Activated CD8-positive, alpha-beta memory T cell treated with anti-CD3 and anti-CD28 coated beads for 48 hours (primary cell): ENCODE measurements at regions not wholly inside any gene's neighbourhood (a gene's known extent, or its start where the extent isn't known, plus 50 kb on each side); places are given as distances from the start of the nearest gene placed in this dataset.

Experiments used
- DNase-seq, 3 experiments: peaks; one replicate each; pipeline ENCODE4 v3.0.0-alpha.2; 2020; ENCODE audit warnings: low read depth in 2 of 3, low spot score in 2 of 3

DNA sequence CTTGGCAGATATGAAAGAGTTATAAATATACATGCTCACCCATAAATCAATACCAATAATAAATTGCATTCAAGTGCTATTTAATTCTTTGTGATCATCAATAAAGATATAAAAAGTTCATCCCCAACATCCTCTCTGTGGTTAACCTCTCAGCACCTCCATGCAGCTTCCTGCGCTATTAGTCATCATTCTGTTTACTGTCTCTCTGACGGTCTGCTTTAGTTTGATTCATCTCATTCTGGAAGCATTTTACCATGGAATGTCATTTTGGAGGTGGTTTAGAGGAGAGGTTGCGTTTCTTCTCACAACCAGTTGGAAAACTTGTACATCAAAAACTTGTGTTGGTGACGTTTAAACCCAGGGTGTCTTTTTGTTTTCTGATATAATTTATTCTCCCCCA, 486.6 kb downstream of the BRINP1 start:
- DNase-seq, result no peak

DNA sequence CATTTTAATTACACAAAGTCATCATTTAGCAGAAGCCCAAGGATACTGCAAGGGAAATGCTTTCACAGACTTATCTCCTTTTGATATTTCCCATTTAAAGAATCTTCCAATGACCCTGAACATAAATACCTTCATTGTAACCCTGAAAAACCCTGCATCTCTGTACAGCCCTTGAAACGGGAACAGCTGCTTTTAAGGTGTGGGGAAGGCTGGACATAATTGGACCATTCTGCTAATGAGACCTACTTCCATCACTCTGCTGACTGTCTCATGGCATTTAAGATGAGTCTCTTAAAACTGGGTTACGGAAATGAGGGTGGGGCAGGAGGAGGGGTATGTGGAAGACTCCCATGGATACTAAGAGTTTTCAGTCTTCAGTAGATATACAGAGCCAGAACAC, 485.8 kb downstream of the BRINP1 start:
- no peak for DNase-seq

DNA sequence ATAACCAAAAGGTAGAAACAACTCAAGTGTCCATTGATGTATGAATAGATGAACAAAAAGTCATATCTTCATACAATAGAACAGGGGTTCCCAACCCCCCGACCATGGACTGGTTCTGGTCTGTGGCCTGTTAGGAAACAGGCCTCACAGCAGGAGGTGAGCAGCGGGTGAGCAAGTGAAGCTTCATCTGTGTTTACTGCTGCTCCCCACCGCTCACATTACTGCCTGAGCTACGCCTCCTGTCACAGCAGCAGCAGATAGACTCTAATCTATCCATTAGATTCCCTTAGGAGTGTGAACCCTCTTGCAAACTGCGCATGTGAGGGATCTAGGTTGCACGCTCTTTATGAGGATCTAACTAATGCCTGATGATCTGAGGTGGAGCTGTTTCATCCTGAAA, 478.0 kb downstream of the BRINP1 start:
- DNase-seq, result no peak

DNA sequence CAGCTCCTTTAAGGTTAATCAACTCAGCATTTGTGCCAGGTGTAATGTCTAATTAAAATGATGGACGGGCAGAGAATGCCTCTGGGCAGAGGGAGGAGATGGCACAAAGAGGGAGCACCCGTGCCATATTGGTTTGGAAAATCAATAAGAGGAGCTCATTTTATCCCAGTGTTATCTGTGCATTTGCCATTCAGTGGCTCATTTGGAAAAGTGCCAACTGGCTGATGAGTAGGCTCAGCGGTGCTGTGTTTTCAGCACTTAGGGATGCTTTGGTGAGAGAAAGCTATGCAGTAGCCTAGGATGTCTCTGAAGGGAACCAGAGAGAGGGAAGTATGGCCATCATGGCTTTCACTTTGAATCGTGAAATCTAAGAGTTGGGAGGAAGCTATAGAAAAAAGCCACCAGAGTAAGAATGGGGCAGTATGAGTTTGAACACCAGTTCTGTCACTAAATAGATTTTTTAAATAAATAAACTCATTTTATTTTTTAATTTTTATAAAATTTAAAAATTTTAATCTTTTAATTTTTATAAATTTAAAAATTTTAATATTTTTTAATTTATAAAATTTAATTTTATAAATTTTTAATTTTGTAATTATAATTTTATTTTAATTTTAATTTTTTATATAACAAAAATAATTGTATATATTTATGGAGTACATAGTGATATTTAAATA, 472.8 kb downstream of the BRINP1 start:
- DNase-seq, result no peak

DNA sequence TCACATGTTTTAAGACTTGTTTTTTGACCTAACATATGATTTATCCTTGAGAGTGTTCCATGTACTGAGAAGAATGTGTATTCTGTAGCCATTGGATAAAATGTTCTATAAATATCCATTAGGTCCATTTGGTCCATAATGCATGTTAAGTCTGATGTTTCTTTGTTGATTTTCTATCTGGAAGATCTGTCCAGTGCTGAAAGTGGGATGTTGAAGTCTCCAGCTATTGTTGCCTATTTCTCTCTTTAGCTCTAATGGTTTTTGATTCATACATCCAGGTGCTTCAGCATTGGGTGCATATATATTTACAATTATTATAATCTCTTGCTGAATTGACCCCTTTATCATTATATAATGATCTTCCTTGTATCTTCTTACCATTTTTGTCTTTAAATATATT, 451.1 kb downstream of the BRINP1 start:
- no peak for DNase-seq

DNA sequence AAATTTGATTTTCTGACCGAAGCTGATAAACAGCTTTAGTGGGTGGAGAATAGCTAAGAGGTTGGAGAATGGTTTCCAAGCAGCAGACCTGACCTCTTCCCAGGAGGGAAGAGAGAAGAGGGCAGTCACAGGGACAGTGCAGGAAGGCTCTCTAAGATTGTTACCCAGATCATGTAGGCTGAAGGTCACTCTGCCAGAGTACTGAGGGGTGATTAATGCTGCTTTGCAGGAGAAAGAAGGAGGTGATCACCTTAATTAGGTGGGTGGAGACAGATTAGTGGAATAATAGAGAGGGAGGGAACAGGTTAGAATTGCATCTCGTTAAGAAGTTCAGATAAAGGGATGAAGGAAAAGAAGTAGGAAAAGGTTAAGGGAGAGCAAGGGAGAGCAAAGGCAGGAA, 440.5 kb downstream of the BRINP1 start:
- no peak for DNase-seq

DNA sequence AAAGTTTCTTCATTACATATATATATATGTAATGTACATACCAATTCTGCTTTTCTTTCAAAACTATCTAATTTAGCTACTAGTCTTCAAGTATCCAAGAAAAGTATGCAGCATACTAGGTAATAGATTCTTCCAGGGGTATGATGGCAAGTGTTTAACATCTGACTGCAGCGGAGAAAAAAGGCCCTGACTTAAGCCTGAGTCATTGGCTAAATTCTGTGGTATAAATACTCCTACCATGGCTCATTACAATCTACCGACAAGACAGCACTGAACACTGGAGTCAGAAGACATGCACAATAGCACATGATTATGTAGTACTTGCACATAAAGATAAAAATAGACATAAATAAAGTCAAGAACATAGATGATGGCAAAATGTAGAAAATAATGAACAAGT, 439.9 kb downstream of the BRINP1 start:
- no peak for DNase-seq

DNA sequence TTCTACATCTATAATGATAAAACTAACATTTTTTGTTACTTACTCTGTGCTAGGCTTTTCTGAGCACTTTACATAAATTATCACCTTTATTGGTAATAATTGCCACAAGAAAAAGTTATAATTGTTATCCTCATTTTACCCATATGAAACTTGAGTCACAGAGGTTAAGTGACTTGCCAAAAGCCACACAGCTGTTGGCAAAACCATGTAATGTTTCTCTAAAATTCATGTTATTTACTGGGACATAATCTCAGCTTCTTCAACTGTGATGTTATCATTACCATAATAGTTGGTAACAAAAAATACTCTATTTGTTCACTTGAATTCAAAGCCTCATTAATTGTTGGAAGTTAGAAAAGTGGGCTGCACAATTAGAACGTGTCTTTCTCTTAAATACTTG, 437.3 kb downstream of the BRINP1 start:
- no peak for DNase-seq

DNA sequence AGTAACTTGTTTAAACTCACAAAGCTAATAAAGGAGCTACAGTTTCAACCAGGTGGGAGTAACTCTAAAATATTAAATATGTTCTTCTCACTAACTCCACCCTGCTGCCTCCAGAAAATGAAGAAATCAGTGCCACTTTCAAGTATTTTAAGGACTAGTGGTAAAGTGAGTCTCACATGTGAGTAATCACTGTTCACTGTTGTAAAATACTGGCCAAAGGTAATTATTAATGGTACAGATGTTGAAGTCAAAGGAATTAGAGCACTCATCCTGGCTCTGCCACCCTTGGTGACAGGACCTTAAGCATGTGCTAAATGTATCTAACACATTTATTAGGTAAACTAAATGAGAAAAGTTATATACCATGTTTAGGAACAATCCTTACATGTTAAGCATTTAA, 430.7 kb downstream of the BRINP1 start:
- DNase-seq, result no peak

DNA sequence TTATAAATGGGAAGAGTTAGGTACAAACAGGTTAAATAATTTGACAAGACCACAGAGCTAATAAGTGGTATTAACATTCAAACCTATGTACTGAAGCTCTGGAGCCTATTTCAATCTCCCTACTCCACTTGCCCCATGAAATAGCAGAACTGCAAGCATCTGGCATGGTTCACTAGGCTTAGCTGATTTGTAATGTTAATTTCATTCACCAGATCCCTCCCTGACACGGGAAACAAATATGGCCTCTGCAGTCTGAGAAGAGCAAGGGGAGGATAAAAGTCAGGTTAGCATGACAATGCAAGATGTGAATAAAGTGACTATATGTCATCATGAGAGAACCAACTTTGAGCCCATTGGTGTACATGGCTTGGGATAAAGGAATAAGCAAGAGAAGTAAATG, 428.8 kb downstream of the BRINP1 start:
- DNase-seq, result no peak

DNA sequence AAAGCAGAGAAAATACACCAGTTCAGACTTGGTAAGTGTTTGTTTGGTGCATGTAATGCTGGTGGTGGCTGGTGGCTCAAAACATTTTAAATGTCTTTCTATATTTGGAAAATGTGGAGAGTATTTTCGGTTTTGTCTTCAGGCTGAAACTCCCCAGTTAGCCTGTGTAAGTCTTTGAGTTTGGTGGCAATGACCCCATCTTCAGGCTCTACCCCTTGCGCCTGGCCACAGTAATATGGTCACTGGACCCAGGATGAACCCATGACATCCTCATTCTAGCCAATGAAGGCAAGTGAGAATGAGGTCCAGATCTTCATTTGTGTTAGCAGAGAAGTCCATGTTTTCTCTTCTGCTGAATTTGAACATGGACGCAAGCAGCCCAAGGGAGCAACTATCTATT, 422.6 kb downstream of the BRINP1 start:
- DNase-seq, result no peak

DNA sequence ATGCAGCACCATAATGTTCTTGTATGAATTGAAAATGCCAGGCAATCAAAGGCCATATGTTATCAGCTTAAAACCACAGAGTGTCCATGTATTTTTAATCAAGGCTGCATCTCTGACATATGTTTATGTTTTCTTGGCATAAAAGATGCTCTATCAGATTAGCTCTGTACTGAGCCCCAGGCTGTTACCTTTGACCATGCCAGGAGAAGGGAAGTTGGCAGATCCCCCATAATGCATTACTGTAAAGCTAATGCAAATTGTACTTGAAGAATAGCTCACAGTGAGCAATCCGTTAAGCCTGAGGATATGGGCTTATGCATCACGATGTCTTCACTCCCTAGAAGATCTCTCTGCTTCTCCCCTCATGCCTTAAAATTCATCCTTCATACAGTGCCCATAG, 414.4 kb downstream of the BRINP1 start:
- DNase-seq, result no peak

DNA sequence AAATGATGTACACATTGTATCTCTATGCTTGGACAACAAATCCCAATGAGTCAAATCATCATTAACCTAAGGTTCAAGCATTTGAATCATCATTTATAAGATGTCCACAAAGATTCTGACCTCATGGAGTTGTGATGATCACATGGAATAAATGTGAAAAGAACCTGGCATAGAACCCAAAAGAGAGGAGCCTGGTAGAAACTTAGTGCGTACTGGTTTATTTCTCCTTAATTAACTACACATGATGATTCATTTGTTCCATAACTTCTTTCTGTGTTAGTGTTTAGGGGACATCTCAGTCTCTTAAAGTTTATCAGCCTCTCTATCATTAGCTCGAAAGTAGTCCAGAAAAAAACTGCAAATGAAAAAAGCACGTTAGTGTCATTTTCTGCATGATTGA, 411.6 kb downstream of the BRINP1 start:
- no peak for DNase-seq

DNA sequence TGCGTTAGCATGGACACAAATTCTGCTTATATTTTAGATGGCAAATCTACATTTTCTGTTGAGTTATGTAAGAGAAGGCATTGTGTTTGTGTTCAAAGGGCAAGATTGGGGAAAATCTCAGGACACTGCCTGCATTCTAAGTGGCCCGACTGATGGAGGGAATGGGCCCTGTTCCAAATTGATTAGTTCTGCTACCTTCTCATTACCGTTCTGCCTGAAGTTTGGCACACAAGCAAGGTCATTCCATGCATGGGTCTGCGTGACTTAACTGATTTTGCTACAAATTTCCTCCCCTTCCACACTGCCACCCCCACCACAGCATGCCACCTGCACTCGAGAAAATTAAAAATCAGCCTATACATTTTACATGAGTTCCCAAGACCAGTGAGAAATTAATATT, 409.9 kb downstream of the BRINP1 start:
- DNase-seq, result no peak

DNA sequence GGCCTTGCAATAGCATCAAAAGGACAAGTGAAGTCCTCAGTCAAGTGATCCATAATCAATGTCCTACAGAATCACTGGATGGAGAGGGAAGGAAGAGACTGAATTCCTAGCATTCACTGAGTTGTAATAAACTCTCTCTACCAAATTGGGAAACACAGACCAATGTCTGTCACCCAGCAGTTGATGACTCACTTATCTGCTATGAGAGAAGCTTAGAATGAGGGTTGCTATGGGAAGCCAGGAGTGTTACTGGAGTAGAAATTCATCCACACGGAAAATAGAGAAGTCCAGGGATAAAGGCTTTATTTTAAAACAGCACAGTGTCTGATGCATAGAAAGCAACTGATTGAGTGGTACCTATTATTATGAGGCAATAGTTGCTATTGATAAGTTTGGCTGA, 407.4 kb downstream of the BRINP1 start:
- DNase-seq, result no peak

DNA sequence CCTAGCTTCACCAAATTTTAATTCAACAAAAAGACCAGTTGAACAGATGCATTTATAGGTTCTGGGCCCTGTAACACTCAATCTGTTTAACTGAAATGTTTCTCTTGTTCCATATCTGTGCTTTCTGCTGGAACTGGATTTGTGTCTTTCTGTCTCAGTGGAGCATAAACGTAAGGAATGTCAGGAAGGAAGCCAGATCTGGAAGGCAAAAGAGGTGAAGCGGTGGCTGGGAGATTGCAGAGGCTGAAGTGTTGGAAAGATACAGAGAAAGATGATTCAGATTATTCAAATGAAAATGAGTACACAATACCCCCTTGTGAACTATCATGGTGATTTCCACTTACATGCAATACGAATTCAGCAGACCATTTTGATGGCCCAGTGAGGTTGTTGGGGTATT, 406.8 kb downstream of the BRINP1 start:
- no peak for DNase-seq

DNA sequence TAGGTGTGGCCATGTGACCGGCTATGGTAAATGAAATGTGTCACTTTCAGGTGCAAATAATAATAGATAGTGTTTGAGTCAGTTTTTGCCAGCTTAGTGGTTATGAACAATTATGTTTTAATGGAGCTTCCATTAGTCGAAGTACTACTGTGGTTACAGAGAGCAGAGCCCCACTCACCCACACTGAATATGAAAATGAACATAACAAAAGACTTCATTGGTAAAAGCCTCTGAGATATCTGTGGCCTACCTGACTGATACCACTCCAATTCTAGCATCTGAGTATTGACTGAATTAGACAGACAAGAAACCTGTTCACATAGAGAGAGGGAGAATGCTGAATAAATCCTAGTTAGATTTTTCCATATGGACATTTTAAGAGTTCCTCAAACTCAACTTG, 405.6 kb downstream of the BRINP1 start:
- DNase-seq, result no peak

DNA sequence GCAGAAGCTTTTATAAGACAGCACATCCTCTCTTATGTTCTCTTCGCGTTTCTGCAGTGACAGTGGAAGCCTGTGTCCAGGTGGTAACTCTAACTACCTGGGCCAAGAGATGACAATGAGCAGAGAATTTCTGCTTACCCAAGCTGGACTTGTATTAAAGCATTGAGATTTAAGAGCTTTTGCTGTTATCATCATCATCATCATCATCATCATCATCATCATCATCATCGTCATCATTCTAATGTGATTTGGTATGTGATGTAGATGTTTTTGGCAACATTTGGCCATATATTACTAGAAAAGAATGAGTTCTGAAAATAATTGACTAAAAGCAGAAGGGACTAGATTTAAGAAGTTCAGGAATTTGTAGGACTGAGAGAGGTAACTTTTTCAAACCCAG, 401.3 kb downstream of the BRINP1 start:
- DNase-seq, result no peak

DNA sequence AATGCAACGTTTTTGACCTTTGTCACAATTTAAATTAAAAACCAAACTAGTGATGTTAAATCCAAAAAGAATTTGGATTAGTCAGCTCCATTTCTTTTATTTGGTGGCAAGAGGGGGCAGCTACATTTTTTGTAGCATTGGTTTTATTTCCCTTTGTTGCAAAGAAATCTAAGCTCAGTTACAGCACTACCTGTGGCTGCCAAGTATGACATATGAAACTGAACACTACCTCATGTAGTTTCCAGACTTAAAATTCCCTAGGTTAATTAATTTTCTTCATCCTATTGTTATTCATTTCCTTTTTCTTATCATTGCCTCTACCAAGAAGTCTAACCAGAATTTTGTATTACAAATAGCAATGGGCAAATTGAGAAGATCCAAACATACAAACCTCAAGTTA, 393.5 kb downstream of the BRINP1 start:
- DNase-seq, result no peak

DNA sequence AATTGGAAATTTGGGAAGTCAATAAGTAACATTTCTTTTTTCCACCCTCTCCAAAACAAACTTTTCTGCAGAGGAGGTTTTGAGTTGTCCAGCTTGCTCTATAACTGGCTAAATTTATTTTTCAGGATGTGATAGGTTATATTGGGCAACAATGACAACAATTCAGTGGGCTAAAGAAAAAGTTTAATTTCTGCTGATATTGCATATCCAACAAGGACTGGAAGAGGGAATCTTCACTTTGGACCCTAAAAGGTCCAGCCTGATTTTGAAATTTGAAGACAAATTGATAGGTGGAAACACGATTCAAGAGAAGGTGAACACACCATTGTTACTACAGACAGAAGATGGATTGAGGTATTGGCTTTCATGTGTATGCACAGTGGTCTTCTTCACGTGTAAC, 393.1 kb downstream of the BRINP1 start:
- no peak for DNase-seq

DNA sequence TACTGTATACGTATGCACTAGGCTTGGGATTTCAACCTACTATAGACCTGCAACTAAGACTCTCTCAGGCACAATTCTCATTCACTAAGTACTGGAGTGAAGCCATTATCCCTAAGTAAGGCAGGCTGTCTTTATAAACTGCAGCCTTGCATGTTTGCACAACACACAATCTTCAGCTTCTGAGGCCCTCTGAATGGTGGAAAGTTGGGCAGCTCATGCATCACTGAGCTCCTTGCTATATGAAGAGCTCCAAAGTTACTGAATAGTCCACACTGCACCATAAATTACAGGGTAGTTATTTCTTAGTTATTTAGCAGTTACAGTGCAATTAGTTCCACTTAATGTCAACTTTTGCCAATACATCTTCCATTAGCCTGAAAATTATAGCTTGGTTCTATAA, 384.6 kb downstream of the BRINP1 start:
- DNase-seq, result no peak

DNA sequence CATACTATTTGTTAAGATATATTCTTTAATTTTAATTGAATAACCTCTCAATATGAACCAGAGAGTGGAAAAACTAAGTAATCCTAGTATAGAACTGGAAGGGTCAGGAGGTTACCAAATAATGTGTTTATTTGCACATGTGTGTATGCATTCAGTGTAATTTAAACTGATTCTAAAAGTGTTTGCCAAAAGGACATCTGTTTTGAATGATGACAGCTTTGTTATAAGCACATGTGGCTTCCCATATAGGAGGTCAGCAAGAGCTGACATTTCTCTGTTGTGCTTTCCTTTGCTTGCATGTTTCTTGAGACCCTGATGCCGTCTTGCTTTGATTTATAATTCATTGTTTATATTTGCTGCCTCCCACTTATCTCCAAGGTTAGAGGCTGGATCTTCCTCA, 383.4 kb downstream of the BRINP1 start:
- no peak for DNase-seq

DNA sequence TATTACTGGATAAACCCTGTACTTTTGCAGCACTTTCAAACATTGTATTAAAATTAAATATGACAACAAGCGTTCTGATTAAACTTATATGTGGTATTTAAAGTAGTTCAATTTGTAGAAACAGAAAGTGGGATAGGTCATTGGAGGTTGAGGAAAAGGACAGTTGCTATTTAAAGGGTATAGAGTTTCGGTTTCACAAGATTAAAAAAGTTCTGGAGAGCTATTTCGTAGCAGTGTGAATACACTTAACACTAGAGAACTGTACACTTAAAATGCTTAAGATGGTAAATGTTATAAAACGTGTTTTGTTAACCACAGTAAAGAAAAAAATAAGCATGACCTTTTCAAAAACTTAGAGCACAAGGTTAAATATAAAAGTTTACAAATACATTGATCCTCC, 382.1 kb downstream of the BRINP1 start:
- no peak for DNase-seq

DNA sequence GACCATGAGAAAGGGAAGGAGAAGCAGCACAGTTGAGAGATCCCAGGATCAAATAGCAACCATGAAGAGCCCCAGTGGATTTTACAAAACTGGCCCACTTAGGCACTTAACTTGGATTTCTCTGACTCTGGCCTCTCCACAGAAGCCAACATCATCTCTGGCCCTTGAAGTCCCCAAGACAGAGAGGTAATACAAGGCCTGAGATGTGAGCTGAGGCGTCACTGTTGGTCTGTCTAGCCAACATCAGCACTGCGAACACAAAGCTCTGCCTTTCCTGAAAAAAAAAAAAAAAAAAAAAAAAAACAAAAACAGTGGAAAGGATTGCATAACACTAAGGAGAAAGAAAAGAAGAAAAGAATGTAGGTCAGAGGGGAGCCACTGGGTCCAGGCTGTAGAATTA, 378.3 kb downstream of the BRINP1 start:
- DNase-seq, result no peak
